Liver (tissue), 8 donors: ENCODE measurements at regions not wholly inside any gene's neighbourhood (a gene's known extent, or its start where the extent isn't known, plus 50 kb on each side); places are given as distances from the start of the nearest gene placed in this dataset.

ENCODE experiments used
- DNase-seq: peaks from one replicate; pipeline ENCODE4 v3.0.0-alpha.2; 2017; ENCODE audit warnings: low spot score
- H3K27ac ChIP-seq, 2 donors: one replicate each; pipeline ENCODE4 v1.7.0; 2013; ENCODE audit warnings: inconsistent platforms in 2 of 2, low read length in 2 of 2, control low read depth in 1 of 2, low read depth in 1 of 2, mild to moderate bottlenecking in 1 of 2
- H3K27me3 ChIP-seq, 4 donors: one replicate each; pipeline versions ENCODE4 v1.6.1 to v1.7.0; 2013; ENCODE audit warnings: low read length in 3 of 4, inconsistent platforms in 1 of 4, mild to moderate bottlenecking in 1 of 4, moderate library complexity in 1 of 4; ENCODE audit not compliant: control insufficient read depth in 4 of 4, insufficient read depth in 4 of 4
- H3K36me3 ChIP-seq, 4 donors: one replicate each; pipeline versions ENCODE4 v1.6.1 to v1.7.0; 2013; ENCODE audit warnings: low read length in 3 of 4, mild to moderate bottlenecking in 3 of 4, low read depth in 1 of 4, moderate library complexity in 1 of 4; ENCODE audit not compliant: control insufficient read depth in 4 of 4, insufficient read depth in 3 of 4
- H3K4me1 ChIP-seq, 4 donors: one replicate each; pipeline versions ENCODE4 v1.6.1 to v1.7.0; 2013; ENCODE audit warnings: low read length in 3 of 4, mild to moderate bottlenecking in 3 of 4, moderate library complexity in 1 of 4; ENCODE audit not compliant: control insufficient read depth in 4 of 4, insufficient read depth in 4 of 4
- H3K4me3 ChIP-seq, 3 donors: one replicate each; pipeline versions ENCODE4 v1.6.1 to v1.7.0; 2013; ENCODE audit warnings: low read length in 3 of 3, control low read depth in 1 of 3, low read depth in 1 of 3, mild to moderate bottlenecking in 1 of 3
- H3K9ac ChIP-seq, 2 donors: one replicate each; pipeline ENCODE4 v1.7.0; 2013; ENCODE audit warnings: low read length in 2 of 2, mild to moderate bottlenecking in 2 of 2, moderate library complexity in 2 of 2, control low read depth in 1 of 2, low read depth in 1 of 2
- H3K9me3 ChIP-seq, 4 donors: one replicate each; pipeline versions ENCODE4 v1.6.1 to v1.7.0; 2013; ENCODE audit warnings: low read length in 3 of 4; ENCODE audit not compliant: control insufficient read depth in 4 of 4
- EGR1 ChIP-seq, 2 donors: IDR thresholded peaks; 2 replicates each; pipeline ENCODE4 v1.6.1; 2016 to 2018; ENCODE audit warnings: antibody characterized with exemption in 2 of 2, low read depth in 2 of 2
- FOXA1 ChIP-seq: IDR thresholded peaks from 2 replicates; pipeline ENCODE4 v1.6.1; 2016; ENCODE audit warnings: antibody characterized with exemption
- FOXA2 ChIP-seq: IDR thresholded peaks from 2 replicates; pipeline ENCODE4 v1.6.1; 2016; ENCODE audit warnings: antibody characterized with exemption
- GABPA ChIP-seq, 2 donors: IDR thresholded peaks in 1 of 2; conservative IDR thresholded peaks in 1 of 2; 2 replicates each; pipeline ENCODE4 v1.6.1; 2016; ENCODE audit warnings: antibody characterized with exemption in 2 of 2, mild to moderate bottlenecking in 1 of 2, moderate library complexity in 1 of 2
- HNF4A ChIP-seq, 2 donors: conservative IDR thresholded peaks; 2 replicates each; pipeline ENCODE4 v1.6.1; 2016; ENCODE audit warnings: antibody characterized with exemption in 2 of 2, mild to moderate bottlenecking in 2 of 2
- HNF4G ChIP-seq: IDR thresholded peaks from 2 replicates; pipeline ENCODE4 v1.6.1; 2016; ENCODE audit warnings: antibody characterized with exemption
- JUND ChIP-seq, 2 donors: IDR thresholded peaks; 2 replicates each; pipeline ENCODE4 v1.6.1; 2016; ENCODE audit warnings: antibody characterized with exemption in 2 of 2
- RAD21 ChIP-seq, 2 donors: IDR thresholded peaks; 2 replicates each; pipeline ENCODE4 v1.6.1; 2016; ENCODE audit warnings: antibody characterized with exemption in 2 of 2, mild to moderate bottlenecking in 2 of 2
- RXRA ChIP-seq, 2 donors: IDR thresholded peaks; 2 replicates each; pipeline ENCODE4 v1.6.1; 2017 to 2018; ENCODE audit warnings: antibody characterized with exemption in 2 of 2, mild to moderate bottlenecking in 1 of 2
- TAF1 ChIP-seq: conservative IDR thresholded peaks from 2 replicates; pipeline ENCODE4 v1.6.1; 2016; ENCODE audit warnings: antibody characterized with exemption, mild to moderate bottlenecking
- WGBS: extraction: QIAGEN DNeasy Blood & Tissue Kit; methylation state at CpG from one replicate; pipeline ENCODE4 v1.1.7; 2013; 5-methylcytosine and 5-hydroxymethylcytosine counted together
- TF ChIP-seq, protein P1 (sequence below): fragments of 150-350 bp; IDR thresholded peaks from 2 replicates; pipeline ENCODE4 v1.5.1; 2017; ENCODE audit warnings: improper control_type of control experiment, low read depth, low read length; ENCODE audit not compliant: missing input control
- TF ChIP-seq, protein P2 (sequence below): IDR thresholded peaks from 2 replicates; pipeline ENCODE4 v1.6.1; 2016; ENCODE audit warnings: antibody characterized with exemption
- TF ChIP-seq, protein P3 (sequence below): IDR thresholded peaks from 2 replicates; pipeline ENCODE4 v1.6.1; 2016; ENCODE audit warnings: antibody characterized with exemption, mild to moderate bottlenecking
- TF ChIP-seq, protein P4 (sequence below): IDR thresholded peaks from 2 replicates; pipeline ENCODE4 v1.6.1; 2016; ENCODE audit warnings: antibody characterized with exemption
- donor health status: healthy.
- donor health status: healthy.
- donor health status: healthy.
- donor health status: healthy.
- donor health status: healthy.

DNA sequence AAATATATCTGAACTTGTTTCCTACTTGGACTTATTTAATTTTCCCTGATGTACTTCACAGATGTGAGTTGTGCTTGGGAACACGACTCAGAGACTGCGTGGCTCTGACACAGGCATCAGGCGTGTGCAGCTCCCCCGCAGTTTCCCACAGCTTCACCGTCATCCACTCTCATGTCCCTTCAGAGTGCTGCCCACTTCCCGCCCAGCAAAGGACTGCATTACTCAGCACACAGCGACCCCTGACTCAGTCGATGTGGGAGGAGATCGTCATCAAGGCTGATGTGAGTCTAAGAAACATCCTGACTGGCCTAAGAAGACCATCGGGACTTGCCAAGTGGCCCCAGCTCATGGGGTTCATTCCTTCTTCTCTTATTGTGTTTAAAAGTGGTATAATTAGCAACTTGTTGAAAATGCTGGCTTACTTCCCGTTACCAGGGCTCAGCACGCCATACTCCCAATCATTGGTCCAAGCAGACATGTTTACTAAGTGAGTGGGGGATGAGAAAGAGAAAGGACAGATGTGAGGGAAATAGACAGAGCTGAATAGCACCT, 539.4 kb upstream of the JARID2 start (continued):
- TF ChIP-seq, protein P1, sequence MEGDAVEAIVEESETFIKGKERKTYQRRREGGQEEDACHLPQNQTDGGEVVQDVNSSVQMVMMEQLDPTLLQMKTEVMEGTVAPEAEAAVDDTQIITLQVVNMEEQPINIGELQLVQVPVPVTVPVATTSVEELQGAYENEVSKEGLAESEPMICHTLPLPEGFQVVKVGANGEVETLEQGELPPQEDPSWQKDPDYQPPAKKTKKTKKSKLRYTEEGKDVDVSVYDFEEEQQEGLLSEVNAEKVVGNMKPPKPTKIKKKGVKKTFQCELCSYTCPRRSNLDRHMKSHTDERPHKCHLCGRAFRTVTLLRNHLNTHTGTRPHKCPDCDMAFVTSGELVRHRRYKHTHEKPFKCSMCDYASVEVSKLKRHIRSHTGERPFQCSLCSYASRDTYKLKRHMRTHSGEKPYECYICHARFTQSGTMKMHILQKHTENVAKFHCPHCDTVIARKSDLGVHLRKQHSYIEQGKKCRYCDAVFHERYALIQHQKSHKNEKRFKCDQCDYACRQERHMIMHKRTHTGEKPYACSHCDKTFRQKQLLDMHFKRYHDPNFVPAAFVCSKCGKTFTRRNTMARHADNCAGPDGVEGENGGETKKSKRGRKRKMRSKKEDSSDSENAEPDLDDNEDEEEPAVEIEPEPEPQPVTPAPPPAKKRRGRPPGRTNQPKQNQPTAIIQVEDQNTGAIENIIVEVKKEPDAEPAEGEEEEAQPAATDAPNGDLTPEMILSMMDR = no peak

DNA sequence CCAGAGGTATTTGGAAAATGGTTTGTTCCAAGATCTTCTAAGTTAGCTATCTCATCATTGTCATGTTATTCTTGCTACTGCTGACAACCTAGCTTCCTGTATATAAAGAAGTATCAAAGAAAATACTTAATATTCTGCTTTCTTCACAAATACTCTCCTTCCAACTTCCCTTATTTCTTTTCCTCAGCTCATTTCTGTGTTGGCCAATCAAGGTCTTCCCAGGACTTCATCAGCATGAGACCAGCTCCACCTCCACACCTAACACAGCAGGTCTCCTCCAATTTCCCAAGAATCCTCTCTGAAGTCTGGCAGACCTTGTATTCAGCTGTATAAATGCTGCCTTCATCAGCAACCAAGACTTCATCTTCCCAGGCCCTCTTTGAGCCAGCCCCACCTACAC, 538.6 kb upstream of the JARID2 start:
- Histone ChIP-seq H3K36me3 (no peaks in the 10 kb centered on the region), H3K9ac (no peak overlapping the region), H3K27me3 (no peaks in the 10 kb centered on the region), H3K4me1 (peaks cover 0 to 2% (median 0%) of the 10 kb centered on the region in 4 donors), H3K27ac (no peak overlapping the region), H3K4me3 (no peak overlapping the region), H3K9me3 (no peaks in the 10 kb centered on the region)
- TF ChIP-seq HNF4A (conservative IDR thresholded peaks at IDR 0.05) = no peak
- TF ChIP-seq, protein P1 = no peak
- TF ChIP-seq, protein P2, sequence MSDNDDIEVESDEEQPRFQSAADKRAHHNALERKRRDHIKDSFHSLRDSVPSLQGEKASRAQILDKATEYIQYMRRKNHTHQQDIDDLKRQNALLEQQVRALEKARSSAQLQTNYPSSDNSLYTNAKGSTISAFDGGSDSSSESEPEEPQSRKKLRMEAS = no peak
- TF ChIP-seq, protein P3, sequence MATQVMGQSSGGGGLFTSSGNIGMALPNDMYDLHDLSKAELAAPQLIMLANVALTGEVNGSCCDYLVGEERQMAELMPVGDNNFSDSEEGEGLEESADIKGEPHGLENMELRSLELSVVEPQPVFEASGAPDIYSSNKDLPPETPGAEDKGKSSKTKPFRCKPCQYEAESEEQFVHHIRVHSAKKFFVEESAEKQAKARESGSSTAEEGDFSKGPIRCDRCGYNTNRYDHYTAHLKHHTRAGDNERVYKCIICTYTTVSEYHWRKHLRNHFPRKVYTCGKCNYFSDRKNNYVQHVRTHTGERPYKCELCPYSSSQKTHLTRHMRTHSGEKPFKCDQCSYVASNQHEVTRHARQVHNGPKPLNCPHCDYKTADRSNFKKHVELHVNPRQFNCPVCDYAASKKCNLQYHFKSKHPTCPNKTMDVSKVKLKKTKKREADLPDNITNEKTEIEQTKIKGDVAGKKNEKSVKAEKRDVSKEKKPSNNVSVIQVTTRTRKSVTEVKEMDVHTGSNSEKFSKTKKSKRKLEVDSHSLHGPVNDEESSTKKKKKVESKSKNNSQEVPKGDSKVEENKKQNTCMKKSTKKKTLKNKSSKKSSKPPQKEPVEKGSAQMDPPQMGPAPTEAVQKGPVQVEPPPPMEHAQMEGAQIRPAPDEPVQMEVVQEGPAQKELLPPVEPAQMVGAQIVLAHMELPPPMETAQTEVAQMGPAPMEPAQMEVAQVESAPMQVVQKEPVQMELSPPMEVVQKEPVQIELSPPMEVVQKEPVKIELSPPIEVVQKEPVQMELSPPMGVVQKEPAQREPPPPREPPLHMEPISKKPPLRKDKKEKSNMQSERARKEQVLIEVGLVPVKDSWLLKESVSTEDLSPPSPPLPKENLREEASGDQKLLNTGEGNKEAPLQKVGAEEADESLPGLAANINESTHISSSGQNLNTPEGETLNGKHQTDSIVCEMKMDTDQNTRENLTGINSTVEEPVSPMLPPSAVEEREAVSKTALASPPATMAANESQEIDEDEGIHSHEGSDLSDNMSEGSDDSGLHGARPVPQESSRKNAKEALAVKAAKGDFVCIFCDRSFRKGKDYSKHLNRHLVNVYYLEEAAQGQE = no peak
- TF ChIP-seq JUND (IDR thresholded peaks at IDR 0.05) = no peak
- DNase-seq = no peak

DNA sequence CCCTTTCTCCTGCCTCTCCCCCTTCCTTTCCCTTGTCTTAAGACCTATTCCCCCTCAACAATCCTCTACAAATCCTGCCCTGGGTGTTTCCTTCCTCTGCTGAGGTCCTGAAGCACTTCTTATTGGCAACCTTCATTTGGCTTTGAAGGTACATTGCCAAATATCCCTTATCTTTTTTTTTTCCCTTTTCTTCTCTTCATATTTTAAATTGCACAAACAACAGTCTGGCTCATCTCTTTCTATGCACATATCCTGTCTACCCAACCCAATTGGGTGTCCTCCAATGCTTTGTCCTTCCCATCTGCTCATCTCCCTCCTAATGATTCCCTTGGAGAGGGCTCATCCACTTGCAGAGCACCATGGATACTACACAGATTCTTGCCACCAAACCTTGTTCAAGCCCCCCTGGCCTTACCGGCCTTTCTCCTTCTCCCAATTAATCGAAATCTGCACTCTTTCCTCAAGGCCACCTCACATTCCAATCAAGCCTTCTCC, 537.9 kb upstream of the JARID2 start:
- 93% methylated on average over 2 of the region's 2 CpGs for WGBS
- TF ChIP-seq HNF4G (no peak), EGR1 (IDR thresholded peaks at IDR 0.05; ENCODE audit: low read depth in 2 of 2) (no peak), JUND (IDR thresholded peaks at IDR 0.05) (no peak), GABPA (IDR thresholded peaks at IDR 0.05 in 1 of 2, conservative IDR thresholded peaks at IDR 0.05 in 1 of 2) (no peak), RXRA (IDR thresholded peaks at IDR 0.05) (no peak), HNF4A (conservative IDR thresholded peaks at IDR 0.05) (no peak), TAF1 (no peak), RAD21 (IDR thresholded peaks at IDR 0.05) (no peak), FOXA1 (no peak), FOXA2 (no peak)
- TF ChIP-seq, protein P2 = no peak
- TF ChIP-seq, protein P4, sequence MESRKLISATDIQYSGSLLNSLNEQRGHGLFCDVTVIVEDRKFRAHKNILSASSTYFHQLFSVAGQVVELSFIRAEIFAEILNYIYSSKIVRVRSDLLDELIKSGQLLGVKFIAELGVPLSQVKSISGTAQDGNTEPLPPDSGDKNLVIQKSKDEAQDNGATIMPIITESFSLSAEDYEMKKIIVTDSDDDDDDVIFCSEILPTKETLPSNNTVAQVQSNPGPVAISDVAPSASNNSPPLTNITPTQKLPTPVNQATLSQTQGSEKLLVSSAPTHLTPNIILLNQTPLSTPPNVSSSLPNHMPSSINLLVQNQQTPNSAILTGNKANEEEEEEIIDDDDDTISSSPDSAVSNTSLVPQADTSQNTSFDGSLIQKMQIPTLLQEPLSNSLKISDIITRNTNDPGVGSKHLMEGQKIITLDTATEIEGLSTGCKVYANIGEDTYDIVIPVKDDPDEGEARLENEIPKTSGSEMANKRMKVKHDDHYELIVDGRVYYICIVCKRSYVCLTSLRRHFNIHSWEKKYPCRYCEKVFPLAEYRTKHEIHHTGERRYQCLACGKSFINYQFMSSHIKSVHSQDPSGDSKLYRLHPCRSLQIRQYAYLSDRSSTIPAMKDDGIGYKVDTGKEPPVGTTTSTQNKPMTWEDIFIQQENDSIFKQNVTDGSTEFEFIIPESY = no peak
- TF ChIP-seq, protein P1 = no peak

More for the DNA sequence above, 537.9 kb upstream of the JARID2 start:
- Histone ChIP-seq H3K4me1 (peaks cover 0 to 2% (median 0%) of the 10 kb centered on the region in 4 donors), H3K9ac (no peak overlapping the region), H3K36me3 (no peaks in the 10 kb centered on the region), H3K27ac (no peak overlapping the region), H3K9me3 (no peaks in the 10 kb centered on the region), H3K4me3 (no peak overlapping the region), H3K27me3 (no peaks in the 10 kb centered on the region)
- DNase-seq = no peak
